ENCODE measurements at regions not wholly inside any gene's neighbourhood (a gene's known extent, or its start where the extent isn't known, plus 50 kb on each side); places are given as distances from the start of the nearest gene placed in this dataset.

GRCh38 chr10:14408139-14408538 lies 77.4 kb upstream of the FRMD4A start:
- Histone ChIP-seq H3K79me2 (ENCODE audit: insufficient read depth, low read depth) (no peaks in the 10 kb centered on the region), H3K36me3 (ENCODE audit: insufficient read depth) (no peaks in the 10 kb centered on the region), H3K27me3 (ENCODE audit: insufficient read depth, low read depth) (no peaks in the 10 kb centered on the region), H3K9ac (no peak overlapping the region), H2AFZ (ENCODE audit: low read depth) (no peak overlapping the region), H3K4me3 (IDR thresholded peaks at IDR 0.05; ENCODE audit: insufficient read depth, low read depth, low read length) (no peak overlapping the region), H3K4me1 (ENCODE audit: low read depth, poor library complexity, severe bottlenecking) (no peaks in the 10 kb centered on the region), H3K4me2 (no peak overlapping the region), H4K20me1 (ENCODE audit: insufficient read depth) (no peaks in the 10 kb centered on the region), H3K27ac (no peak overlapping the region)
- TF ChIP-seq CTCF (conservative IDR thresholded peaks at IDR 0.05; ENCODE audit: low read depth, low read length), result no peak

GRCh38 chr10:14407567-14407966 lies 76.8 kb upstream of the FRMD4A start:
- no peak for TF ChIP-seq CTCF (conservative IDR thresholded peaks at IDR 0.05; ENCODE audit: low read depth, low read length)
- no peaks in the 10 kb centered on the region for H3K4me1 ChIP-seq (ENCODE audit: low read depth, poor library complexity, severe bottlenecking)
- H3K27ac ChIP-seq, result no peak overlapping the region
- H3K79me2 ChIP-seq (ENCODE audit: insufficient read depth, low read depth), result no peaks in the 10 kb centered on the region
- no peak overlapping the region for H2AFZ ChIP-seq (ENCODE audit: low read depth)
- H3K36me3 ChIP-seq (ENCODE audit: insufficient read depth), result no peaks in the 10 kb centered on the region
- H3K27me3 ChIP-seq (ENCODE audit: insufficient read depth, low read depth), result no peaks in the 10 kb centered on the region
- H3K4me3 ChIP-seq (IDR thresholded peaks at IDR 0.05; ENCODE audit: insufficient read depth, low read depth, low read length), result no peak overlapping the region
- H3K9ac ChIP-seq, result no peak overlapping the region
- no peak overlapping the region for H3K4me2 ChIP-seq
- no peaks in the 10 kb centered on the region for H4K20me1 ChIP-seq (ENCODE audit: insufficient read depth)

- H3K27me3 ChIP-seq (ENCODE audit: insufficient read depth, low read depth), result no peaks in the 10 kb centered on the region
- H3K4me1 ChIP-seq (ENCODE audit: low read depth, poor library complexity, severe bottlenecking), result no peaks in the 10 kb centered on the region
- no peaks in the 10 kb centered on the region for H4K20me1 ChIP-seq (ENCODE audit: insufficient read depth)
- no peak overlapping the region for H3K4me2 ChIP-seq
- no peak overlapping the region for H2AFZ ChIP-seq (ENCODE audit: low read depth)
- H3K79me2 ChIP-seq (ENCODE audit: insufficient read depth, low read depth), result no peaks in the 10 kb centered on the region
- H3K27ac ChIP-seq, result no peak overlapping the region
- no peak for TF ChIP-seq CTCF (conservative IDR thresholded peaks at IDR 0.05; ENCODE audit: low read depth, low read length)
- H3K9ac ChIP-seq, result no peak overlapping the region
- H3K4me3 ChIP-seq (IDR thresholded peaks at IDR 0.05; ENCODE audit: insufficient read depth, low read depth, low read length), result no peak overlapping the region
- H3K36me3 ChIP-seq (ENCODE audit: insufficient read depth), result no peaks in the 10 kb centered on the region
Observed at GRCh38 chr10:14405076-14406065, 74.6 kb upstream of the FRMD4A start.

- H3K27ac ChIP-seq, result no peak overlapping the region
- H3K4me3 ChIP-seq (IDR thresholded peaks at IDR 0.05; ENCODE audit: insufficient read depth, low read depth, low read length), result no peak overlapping the region
- H3K9ac ChIP-seq, result no peak overlapping the region
- no peaks in the 10 kb centered on the region for H3K4me1 ChIP-seq (ENCODE audit: low read depth, poor library complexity, severe bottlenecking)
- H3K4me2 ChIP-seq, result no peak overlapping the region
- no peaks in the 10 kb centered on the region for H4K20me1 ChIP-seq (ENCODE audit: insufficient read depth)
- H3K27me3 ChIP-seq (ENCODE audit: insufficient read depth, low read depth), result no peaks in the 10 kb centered on the region
- H2AFZ ChIP-seq (ENCODE audit: low read depth), result no peak overlapping the region
- TF ChIP-seq CTCF (conservative IDR thresholded peaks at IDR 0.05; ENCODE audit: low read depth, low read length), result no peak
- H3K36me3 ChIP-seq (ENCODE audit: insufficient read depth), result no peaks in the 10 kb centered on the region
- H3K79me2 ChIP-seq (ENCODE audit: insufficient read depth, low read depth), result no peaks in the 10 kb centered on the region
Observed at GRCh38 chr10:14403881-14404623, 73.3 kb upstream of the FRMD4A start.

Measured in KMS-11 (cell line).